ENCODE measurements at regions not wholly inside any gene's neighbourhood (a gene's known extent, or its start where the extent isn't known, plus 50 kb on each side); places are given as distances from the start of the nearest gene placed in this dataset.

DNA sequence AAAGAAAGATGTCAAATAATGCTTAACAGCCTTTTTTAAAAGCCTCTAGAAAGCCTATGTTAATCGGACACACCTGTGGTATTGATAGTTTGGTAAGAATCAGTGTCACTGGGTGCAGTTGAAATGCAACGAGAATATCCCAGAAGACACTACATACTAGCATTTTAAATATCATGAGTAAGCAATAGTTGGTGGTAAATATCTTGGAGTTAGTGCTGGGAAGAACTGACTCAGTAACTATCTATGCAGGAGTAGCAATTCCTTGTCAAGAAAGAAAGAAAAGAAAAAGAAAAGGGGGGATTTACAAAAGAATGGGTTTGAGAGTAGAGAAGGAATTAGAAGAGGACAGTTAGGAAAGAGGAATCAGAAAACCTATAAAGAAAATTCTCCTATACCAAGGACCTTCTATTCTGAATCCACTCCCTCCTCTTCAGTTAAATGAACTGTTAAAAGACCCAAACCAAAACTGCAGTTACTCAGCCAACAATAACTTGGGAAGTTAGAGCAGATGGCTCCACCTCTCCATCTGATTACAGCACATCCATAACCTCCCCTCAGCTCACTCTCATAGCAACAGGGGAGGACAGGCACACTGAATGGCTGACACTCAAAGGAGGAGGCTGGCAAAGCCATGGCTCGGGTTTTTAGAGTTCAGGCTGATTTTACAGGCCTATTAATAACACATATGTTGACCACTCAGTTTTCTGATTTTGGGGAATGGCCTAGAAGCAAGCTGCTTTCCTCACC lies 207.6 kb upstream of the MDFIC2 start:
- TF ChIP-seq, protein P1, sequence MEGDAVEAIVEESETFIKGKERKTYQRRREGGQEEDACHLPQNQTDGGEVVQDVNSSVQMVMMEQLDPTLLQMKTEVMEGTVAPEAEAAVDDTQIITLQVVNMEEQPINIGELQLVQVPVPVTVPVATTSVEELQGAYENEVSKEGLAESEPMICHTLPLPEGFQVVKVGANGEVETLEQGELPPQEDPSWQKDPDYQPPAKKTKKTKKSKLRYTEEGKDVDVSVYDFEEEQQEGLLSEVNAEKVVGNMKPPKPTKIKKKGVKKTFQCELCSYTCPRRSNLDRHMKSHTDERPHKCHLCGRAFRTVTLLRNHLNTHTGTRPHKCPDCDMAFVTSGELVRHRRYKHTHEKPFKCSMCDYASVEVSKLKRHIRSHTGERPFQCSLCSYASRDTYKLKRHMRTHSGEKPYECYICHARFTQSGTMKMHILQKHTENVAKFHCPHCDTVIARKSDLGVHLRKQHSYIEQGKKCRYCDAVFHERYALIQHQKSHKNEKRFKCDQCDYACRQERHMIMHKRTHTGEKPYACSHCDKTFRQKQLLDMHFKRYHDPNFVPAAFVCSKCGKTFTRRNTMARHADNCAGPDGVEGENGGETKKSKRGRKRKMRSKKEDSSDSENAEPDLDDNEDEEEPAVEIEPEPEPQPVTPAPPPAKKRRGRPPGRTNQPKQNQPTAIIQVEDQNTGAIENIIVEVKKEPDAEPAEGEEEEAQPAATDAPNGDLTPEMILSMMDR (conservative IDR thresholded peaks at IDR 0.05), result no peak
- TF ChIP-seq ZFX (IDR thresholded peaks at IDR 0.05), result no peak

All from C4-2B (cell line).